IMR-90 (cell line): ENCODE measurements at regions not wholly inside any gene's neighbourhood (a gene's known extent, or its start where the extent isn't known, plus 50 kb on each side); places are given as distances from the start of the nearest gene placed in this dataset.

ENCODE experiments used
- ATAC-seq: fragments of 200-7000 bp; cut with Tn5 transposase; 2 replicates; pipeline ENCODE4 v1.9.1; 2020; ENCODE audit warnings: low read depth, mild to moderate bottlenecking, moderate library complexity
- BruUV-seq: library from RNA; stranded (reverse); fragments of 400-500 nt; replicated peaks from 2 replicates; lab custom pipeline; 2021; lab: Mats Ljungman, UMichigan
- CTCF ChIA-PET: fragments of 300-600 bp; formaldehyde crosslinking; extraction: SDS; loops from one replicate; lab custom pipeline; 2021; ENCODE audit warnings: antibody characterized with exemption; lab: Yijun Ruan, JAX
- POLR2A ChIA-PET: fragments of 300-600 bp; sonication (Branson Sonifier 250); formaldehyde crosslinking; loops from one replicate; lab custom pipeline; 2022; ENCODE audit warnings: antibody characterized with exemption; ENCODE audit not compliant: unreplicated experiment; lab: Charles Lee
- DNase-seq: peaks from one replicate; pipeline ENCODE4 v3.0.0; 2013
- H2AFZ ChIP-seq: replicated peaks from 2 replicates; pipeline ENCODE3; 2013; ENCODE audit warnings: low read length, mild to moderate bottlenecking; ENCODE audit not compliant: poor library complexity
- H2AK5ac ChIP-seq: 2 replicates; pipeline ENCODE4 v1.6.1; 2013; ENCODE audit warnings: low read depth, low read length, inconsistent platforms
- H2AK9ac ChIP-seq: replicated peaks from 2 replicates; pipeline ENCODE3; 2013; ENCODE audit warnings: mild to moderate bottlenecking, low read depth, low read length, moderate library complexity; ENCODE audit not compliant: poor library complexity
- H2BK120ac ChIP-seq: 2 replicates; pipeline ENCODE4 v1.6.1; 2013; ENCODE audit warnings: low read depth, low read length, inconsistent platforms
- H2BK15ac ChIP-seq: 3 replicates; pipeline ENCODE4 v1.6.1; 2013; ENCODE audit warnings: low read depth, low read length, inconsistent platforms
- H2BK20ac ChIP-seq: 2 replicates; pipeline ENCODE4 v1.6.1; 2013; ENCODE audit warnings: low read depth, mild to moderate bottlenecking, inconsistent platforms, low read length, moderate library complexity
- H2BK5ac ChIP-seq: 2 replicates; pipeline ENCODE4 v1.6.1; 2013; ENCODE audit warnings: mild to moderate bottlenecking, low read depth, low read length, inconsistent platforms; ENCODE audit not compliant: poor library complexity, severe bottlenecking
- H3K14ac ChIP-seq: replicated peaks from 2 replicates; pipeline ENCODE4 v1.6.1; 2013; ENCODE audit warnings: low read depth, low read length, inconsistent platforms
- H3K18ac ChIP-seq: 2 replicates; pipeline ENCODE4 v1.6.1; 2013; ENCODE audit warnings: low read depth, low read length, control low read depth
- H3K23ac ChIP-seq: 2 replicates; pipeline ENCODE4 v1.6.1; 2013; ENCODE audit warnings: low read depth, low read length, inconsistent platforms
- H3K27ac ChIP-seq: 2 replicates; pipeline ENCODE4 v1.5.1; 2013; ENCODE audit warnings: mild to moderate bottlenecking, control low read depth, low read length; ENCODE audit not compliant: insufficient read depth
- H3K27me3 ChIP-seq: 2 replicates; pipeline ENCODE4 v1.6.1; 2013; ENCODE audit warnings: low read length; ENCODE audit not compliant: control insufficient read depth, insufficient read depth
- H3K36me3 ChIP-seq: 2 replicates; pipeline ENCODE4 v1.6.1; 2013; ENCODE audit warnings: low read length, mixed read lengths; ENCODE audit not compliant: control insufficient read depth, insufficient read depth
- H3K4ac ChIP-seq: 2 replicates; pipeline ENCODE4 v1.6.1; 2013; ENCODE audit warnings: low read depth, low read length, inconsistent platforms
- H3K4me1 ChIP-seq: 2 replicates; pipeline ENCODE4 v1.6.1; 2013; ENCODE audit warnings: low read length, mixed read lengths; ENCODE audit not compliant: control insufficient read depth, insufficient read depth
- H3K4me2 ChIP-seq: 2 replicates; pipeline ENCODE4 v1.6.1; 2013; ENCODE audit warnings: low read depth, mild to moderate bottlenecking, control low read depth, low read length, moderate library complexity
- H3K4me3 ChIP-seq: 2 replicates; pipeline ENCODE4 v1.5.1; 2013; ENCODE audit warnings: low read depth, mild to moderate bottlenecking, control low read depth, low read length, moderate library complexity; ENCODE audit not compliant: insufficient read depth
- H3K56ac ChIP-seq: 2 replicates; pipeline ENCODE4 v1.6.1; 2013; ENCODE audit warnings: low read length, inconsistent platforms; ENCODE audit not compliant: insufficient read depth; ENCODE audit errors: extremely low read depth
- H3K79me1 ChIP-seq, 2 experiments: 2 replicates each; pipeline ENCODE4 v1.6.1; 2013; ENCODE audit warnings: low read length in 2 of 2, inconsistent platforms in 1 of 2, low read depth in 1 of 2
- H3K9ac ChIP-seq: 2 replicates; pipeline ENCODE4 v1.6.1; 2013; ENCODE audit warnings: low read depth, low read length, control low read depth
- H3K9me1 ChIP-seq: 2 replicates; pipeline ENCODE4 v1.6.1; 2013; ENCODE audit warnings: low read length, inconsistent platforms; ENCODE audit not compliant: insufficient read depth
- H3K9me3 ChIP-seq: 2 replicates; pipeline ENCODE4 v1.6.1; 2013; ENCODE audit warnings: low read length; ENCODE audit not compliant: control insufficient read depth, insufficient read depth
- H4K20me1 ChIP-seq: 2 replicates; pipeline ENCODE4 v1.6.1; 2013; ENCODE audit warnings: low read length, inconsistent platforms; ENCODE audit not compliant: insufficient read depth
- H4K5ac ChIP-seq: 2 replicates; pipeline ENCODE4 v1.6.1; 2013; ENCODE audit warnings: mild to moderate bottlenecking, low read depth, low read length, control low read depth
- H4K8ac ChIP-seq, 2 experiments: 2 replicates each; pipeline ENCODE4 v1.6.1; 2013; ENCODE audit warnings: low read depth in 2 of 2, low read length in 2 of 2, control low read depth in 1 of 2, inconsistent platforms in 1 of 2
- H4K91ac ChIP-seq: 2 replicates; pipeline ENCODE4 v1.6.1; 2013; ENCODE audit warnings: low read depth, low read length, inconsistent platforms; ENCODE audit not compliant: insufficient read depth
- FOS ChIP-seq: fragments of 150-350 bp; IDR thresholded peaks from 2 replicates; pipeline ENCODE4 v1.6.1; 2016; ENCODE audit warnings: low read depth, low read length
- POLR2A ChIP-seq: IDR thresholded peaks from 2 replicates; pipeline ENCODE4 v1.6.1; 2012; ENCODE audit warnings: mild to moderate bottlenecking, low read depth, low read length
- RAD21 ChIP-seq: IDR thresholded peaks from 2 replicates; pipeline ENCODE4 v1.6.1; 2012; ENCODE audit warnings: low read length, improper control_type of control experiment
- WGBS, 2 experiments: methylation state at CpG; one replicate each; pipeline versions ENCODE4 v1.1.5 to v1.1.7; 2013; ENCODE audit warnings: missing lambda C conversion rate in 2 of 2; ENCODE audit not compliant: insufficient read length in 1 of 2; ENCODE audit errors: extremely low coverage in 2 of 2; 5-methylcytosine and 5-hydroxymethylcytosine counted together
- dilution Hi-C: fragments of 300-500 bp; cut with HindIII; formaldehyde crosslinking; loops from one replicate; pipeline ENCODE4 v1.14.3; 2018; ENCODE audit warnings: low sequenced_read_pairs; ENCODE audit not compliant: unreplicated experiment
- in situ Hi-C: fragments of 300-500 bp; cut with MboI; formaldehyde crosslinking; loops from 3 replicates; pipeline ENCODE4 v1.14.3; 2019; ENCODE audit warnings: low sequenced_read_pairs, inconsistent platforms, mixed read lengths
- intact Hi-C: fragments of 100-400 bp; cut with micrococcal nuclease; formaldehyde crosslinking; loops from 2 replicates; pipeline ENCODE4 v1.10.0; 2022
- TF ChIP-seq, protein P1 (sequence below): fragments of 150-350 bp; IDR thresholded peaks from 2 replicates; pipeline ENCODE4 v1.6.1; 2017; ENCODE audit warnings: mild to moderate bottlenecking, antibody characterized with exemption, low read length, low read depth
- TF ChIP-seq, protein P2 (sequence below): fragments of 150-350 bp; IDR thresholded peaks from 2 replicates; pipeline ENCODE4 v1.6.1; 2016; ENCODE audit warnings: low read depth, mild to moderate bottlenecking, low read length, moderate library complexity, borderline replicate concordance

DNA sequence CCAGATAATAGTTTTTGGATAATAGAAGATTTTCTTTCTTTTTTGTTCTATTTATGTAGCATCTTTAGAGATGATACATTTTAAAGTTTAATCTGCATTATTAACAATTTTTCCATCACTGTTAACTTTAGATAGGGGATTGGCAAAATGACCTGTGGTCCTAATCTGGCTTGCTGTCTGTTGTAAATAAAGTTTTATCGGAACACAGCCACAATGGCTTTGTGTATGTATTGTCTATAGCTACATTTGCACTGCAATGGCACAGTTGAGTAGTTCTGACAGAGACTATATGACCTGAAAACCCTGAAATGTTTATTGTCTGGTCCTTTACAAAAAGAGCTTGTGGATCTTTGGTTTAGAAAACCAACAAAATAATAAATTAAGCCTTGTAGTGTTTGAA is 97.0 kb upstream of the CERS6 start:
- WGBS, 2 experiments: no CpG with 5 or more reads among the region's 1 CpG
- no peak overlapping the region for H3K27ac ChIP-seq
- H2BK20ac ChIP-seq: no peak overlapping the region
- no peaks in the 10 kb centered on the region for H3K9me1 ChIP-seq
- no peaks in the 10 kb centered on the region for H3K4me1 ChIP-seq
- in situ Hi-C loops (no loop called here), dilution Hi-C loops (no loop called here), intact Hi-C loops (no loop called here)
- no peak overlapping the region for H2AFZ ChIP-seq
- no peaks in the 10 kb centered on the region; the same call in 1 of the 2 replicates for H3K27me3 ChIP-seq
- no peaks in the 10 kb centered on the region for H3K79me1 ChIP-seq
- no peak overlapping the region for H3K14ac ChIP-seq
- ATAC-seq: no peak
- H3K36me3 ChIP-seq: no peaks in the 10 kb centered on the region
- POLR2A ChIA-PET: no interaction called here
- no peak overlapping the region for H2BK15ac ChIP-seq
- CTCF ChIA-PET: interaction anchor here (0.7 kb wide), 2 partner anchors 8 to 372 kb away, joined by 3 to 4 read pairs; no protein-coding TSS in a partner anchor
- H2BK120ac ChIP-seq: no peak overlapping the region
- H4K5ac ChIP-seq: no peak overlapping the region
- no peak overlapping the region for H3K4me3 ChIP-seq
- no peak overlapping the region for H2AK9ac ChIP-seq
- no peaks in the 10 kb centered on the region for H3K9me3 ChIP-seq
- no peak overlapping the region for H3K18ac ChIP-seq
- no peak overlapping the region for H2AK5ac ChIP-seq
- DNase-seq: no peak
- no peak overlapping the region for H4K8ac ChIP-seq
- no TSS peak for BruUV-seq
- no peak overlapping the region for H4K91ac ChIP-seq
- H3K23ac ChIP-seq: no peak overlapping the region
- H2BK5ac ChIP-seq: no peak overlapping the region
- no peaks in the 10 kb centered on the region for H4K20me1 ChIP-seq
- H3K56ac ChIP-seq: no peak overlapping the region
- no peak overlapping the region for H3K4ac ChIP-seq
- H3K4me2 ChIP-seq: no peak overlapping the region
- no peak overlapping the region for H3K9ac ChIP-seq
- TF ChIP-seq POLR2A (no peak), RAD21 (no peak), FOS (no peak)
- TF ChIP-seq, protein P1, sequence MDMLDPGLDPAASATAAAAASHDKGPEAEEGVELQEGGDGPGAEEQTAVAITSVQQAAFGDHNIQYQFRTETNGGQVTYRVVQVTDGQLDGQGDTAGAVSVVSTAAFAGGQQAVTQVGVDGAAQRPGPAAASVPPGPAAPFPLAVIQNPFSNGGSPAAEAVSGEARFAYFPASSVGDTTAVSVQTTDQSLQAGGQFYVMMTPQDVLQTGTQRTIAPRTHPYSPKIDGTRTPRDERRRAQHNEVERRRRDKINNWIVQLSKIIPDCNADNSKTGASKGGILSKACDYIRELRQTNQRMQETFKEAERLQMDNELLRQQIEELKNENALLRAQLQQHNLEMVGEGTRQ: no peak
- TF ChIP-seq, protein P2, sequence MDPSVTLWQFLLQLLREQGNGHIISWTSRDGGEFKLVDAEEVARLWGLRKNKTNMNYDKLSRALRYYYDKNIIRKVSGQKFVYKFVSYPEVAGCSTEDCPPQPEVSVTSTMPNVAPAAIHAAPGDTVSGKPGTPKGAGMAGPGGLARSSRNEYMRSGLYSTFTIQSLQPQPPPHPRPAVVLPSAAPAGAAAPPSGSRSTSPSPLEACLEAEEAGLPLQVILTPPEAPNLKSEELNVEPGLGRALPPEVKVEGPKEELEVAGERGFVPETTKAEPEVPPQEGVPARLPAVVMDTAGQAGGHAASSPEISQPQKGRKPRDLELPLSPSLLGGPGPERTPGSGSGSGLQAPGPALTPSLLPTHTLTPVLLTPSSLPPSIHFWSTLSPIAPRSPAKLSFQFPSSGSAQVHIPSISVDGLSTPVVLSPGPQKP: no peak
